ENCODE measurements at regions not wholly inside any gene's neighbourhood (a gene's known extent, or its start where the extent isn't known, plus 50 kb on each side); places are given as distances from the start of the nearest gene placed in this dataset.
A peak's percentile ranks its signal among the peaks of the same experiment; 100 is the strongest.

DNA sequence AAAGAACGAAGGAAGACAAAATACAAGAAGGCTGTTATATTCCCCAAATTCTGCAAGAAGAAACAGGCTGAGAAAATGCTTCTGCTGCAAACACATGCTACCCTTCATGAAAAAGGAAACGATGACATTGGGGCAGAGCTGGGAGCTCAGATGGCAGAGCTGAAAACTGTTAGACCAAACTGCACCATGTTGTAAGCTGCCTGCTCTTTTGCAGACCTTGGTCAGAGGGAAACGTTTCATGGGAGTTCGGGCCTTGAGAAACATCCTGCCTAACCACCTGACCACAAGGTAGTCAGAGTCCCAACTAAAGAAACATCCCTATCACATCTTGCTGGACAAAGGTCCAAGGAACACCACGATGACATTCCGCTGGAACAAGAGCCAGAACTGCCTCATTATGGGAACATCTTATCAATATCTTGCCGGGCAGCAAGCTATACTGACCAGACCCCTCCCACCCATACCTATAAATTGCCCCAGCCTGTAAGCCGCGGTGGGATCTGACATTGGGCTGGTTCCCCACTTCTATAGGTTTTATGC, 110.7 kb upstream of the CTSC start:
- no peak for DNase-seq

DNA sequence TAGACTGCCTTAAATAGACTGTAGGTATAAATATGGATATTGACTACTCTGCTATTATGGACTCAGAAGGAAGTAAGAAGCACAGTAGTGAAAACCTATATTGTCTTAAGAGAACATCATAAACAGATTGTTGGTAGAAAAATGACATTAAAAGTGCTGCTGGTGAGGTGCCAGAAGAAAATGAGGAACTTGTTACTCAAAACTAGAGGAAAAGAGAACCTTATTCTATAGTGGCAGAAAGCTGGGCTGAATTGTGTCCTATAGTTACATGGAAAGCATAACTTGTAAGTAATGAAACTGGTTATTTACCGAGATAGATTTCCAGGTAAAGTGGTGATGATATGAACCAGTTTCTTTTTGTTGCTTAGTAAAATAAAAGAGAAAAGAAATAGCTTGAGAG, 109.7 kb upstream of the CTSC start:
- no peak for DNase-seq

DNA sequence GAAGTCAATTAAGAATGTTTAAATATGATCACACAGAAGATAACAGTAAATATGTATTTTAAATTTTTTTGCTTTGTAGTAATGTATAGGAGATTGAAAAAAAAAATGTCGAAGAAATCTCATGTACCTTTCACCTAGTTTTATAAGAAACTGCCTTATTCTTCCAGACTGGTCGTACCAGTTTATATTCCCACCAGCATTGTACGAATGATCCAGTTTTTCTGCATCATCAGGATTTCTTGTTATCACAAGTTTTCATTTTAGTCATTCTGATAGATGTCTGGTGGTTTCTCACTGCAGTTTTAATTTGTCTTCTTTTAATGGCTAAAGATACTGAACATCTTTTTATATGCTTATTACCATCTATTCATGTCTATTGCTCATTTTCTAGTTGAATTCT, 101.8 kb upstream of the CTSC start:
- DNase-seq, result no peak

DNA sequence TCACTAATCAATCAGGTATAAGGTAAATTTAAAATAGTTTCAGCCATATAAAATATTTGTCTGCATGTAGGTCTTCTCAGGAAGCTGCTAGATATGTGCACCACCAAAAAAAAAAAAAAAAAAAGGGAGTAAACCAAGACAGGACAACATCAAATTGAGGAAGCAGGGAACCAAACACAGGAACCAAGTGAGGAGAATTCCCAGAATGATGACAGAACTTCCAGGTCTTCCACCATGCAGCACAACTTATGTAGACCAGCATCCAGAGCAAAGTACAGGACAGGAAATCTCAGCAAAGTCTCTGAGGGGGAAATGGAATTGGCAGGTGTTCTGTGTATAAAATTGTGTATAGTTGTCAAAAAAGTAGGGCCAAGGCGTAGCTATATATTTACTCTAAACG, 101.2 kb upstream of the CTSC start:
- no peak for DNase-seq

DNA sequence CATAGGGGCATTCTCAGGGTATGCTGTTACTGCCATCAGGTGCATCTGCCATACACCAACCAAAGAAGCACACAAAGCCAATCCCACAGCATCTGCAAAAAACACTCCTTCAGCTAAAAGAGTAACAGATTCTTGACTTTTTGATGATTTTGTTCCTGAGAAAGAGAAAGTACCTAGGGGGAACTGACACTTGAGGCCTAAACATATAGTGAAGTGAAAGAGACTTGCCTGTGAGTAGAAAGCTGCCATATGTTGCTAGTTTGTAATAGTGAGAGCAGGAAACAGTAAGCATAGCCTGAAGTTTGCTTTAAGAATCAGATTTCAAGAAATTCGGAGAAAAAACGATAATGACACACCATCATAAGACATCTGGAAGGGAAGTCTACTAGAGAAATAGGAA, 97.9 kb upstream of the CTSC start:
- no peak for DNase-seq

DNA sequence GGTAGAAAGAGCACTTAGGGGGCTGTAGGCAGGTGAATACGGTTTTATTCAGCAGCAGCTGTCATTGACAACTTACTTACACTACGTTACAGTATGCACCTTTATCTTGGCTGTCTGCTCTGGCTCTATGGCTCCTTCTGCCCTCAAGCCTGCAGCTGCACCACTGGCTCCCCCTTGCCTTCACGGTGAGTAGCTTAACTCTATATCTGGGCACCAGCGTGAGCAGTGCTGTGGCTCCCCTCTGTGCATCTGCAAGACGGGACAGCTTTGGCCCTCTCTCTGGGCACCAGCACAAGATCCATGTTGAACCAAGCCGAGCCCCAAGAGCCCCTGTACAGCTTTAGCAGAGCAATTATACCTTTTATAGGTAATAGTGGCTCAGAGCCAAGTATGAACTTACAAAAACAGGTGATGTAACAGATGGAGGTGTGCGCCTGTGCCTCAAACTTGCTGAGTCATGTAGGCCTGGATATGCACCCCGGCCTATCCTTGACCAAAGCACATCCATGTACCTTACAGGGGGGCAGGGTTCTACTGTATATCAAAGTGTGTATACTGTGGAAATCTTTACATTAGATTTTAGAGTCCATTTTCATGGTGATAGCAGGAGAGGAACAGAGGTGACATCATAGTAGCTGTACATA, 96.9 kb upstream of the CTSC start:
- no peak for DNase-seq

DNA sequence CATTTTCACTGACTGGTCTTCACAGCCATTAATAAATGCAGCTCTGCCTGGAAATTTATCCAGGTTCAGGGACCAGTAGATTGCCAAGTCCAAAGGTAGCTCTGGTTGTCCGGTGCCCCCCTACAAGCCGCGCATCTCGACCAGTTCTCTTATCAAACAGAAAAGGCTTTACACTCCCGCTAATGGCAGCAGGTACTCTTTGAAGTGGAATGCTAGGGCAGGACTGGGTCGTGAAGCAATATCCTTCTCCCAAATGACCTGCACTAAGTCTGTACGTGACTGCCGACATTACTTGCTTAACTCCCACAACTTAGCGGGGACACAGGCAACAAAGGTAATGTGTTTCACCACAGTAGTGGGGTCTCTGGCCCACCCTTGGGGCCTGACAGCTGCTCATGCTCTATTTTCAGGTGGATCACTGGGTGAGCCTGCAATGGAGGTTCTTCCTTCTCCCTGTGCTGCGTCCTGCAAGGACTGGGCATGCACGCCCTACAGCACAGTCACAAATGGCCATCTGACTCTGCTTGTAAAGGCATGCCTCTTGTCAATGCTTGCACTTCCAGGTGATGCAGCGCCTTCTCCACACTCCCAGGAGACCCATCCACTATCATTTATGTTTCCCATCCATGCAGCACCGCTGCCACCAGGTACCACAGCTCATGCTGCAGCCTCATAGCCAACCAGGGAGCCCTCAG, 96.1 kb upstream of the CTSC start:
- no peak for DNase-seq

DNA sequence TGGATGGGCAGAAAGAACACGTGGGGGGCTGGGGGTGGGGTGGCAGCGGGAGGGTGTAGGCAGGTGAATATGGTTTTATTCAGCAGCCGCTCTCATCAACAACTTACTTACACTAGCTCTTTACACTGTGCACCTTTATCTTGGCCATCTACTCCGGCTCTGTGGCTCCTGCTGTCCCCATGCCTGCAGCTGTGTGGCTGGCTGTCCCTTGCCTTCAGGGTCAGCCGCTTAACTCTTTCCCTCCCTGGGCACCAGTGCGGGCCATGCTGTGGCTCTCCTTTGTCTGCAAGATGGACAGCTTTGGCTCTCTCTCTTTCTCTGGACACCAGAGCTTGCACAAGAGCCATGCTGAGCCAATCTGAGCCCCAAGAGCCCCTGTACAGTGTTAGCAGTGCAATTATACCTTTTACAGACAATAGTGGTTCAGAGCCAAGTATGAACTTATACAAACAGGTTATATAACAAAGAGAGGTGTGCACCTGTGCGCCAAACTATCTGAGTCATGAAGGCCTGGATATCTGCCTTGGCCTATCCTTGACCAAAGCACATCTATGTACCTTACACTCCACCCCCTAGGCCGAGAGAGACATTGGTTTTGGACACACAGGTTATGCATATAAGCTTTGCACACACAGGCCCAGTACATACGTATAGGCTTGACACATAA, 94.3 kb upstream of the CTSC start:
- no peak for DNase-seq

DNA sequence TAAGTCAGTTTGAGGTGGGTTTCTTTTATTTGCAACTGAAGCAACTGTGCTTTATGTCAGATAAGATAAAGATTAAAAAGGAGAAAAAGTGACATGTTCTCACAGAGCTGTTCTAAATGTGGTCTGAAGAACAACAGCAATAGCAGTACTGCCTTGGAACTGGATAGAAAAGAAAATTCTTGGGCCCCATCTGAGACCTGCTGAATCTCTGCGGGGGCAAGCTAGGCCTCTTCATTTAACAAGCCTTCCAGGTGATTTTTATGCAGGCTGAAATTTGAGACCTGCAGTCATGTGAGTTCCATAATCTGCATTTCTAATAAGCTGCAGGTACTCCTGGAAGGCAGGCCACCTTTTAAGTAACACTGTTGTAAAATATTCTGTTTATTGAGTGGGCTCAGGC, 91.4 kb upstream of the CTSC start:
- DNase-seq, result no peak

DNA sequence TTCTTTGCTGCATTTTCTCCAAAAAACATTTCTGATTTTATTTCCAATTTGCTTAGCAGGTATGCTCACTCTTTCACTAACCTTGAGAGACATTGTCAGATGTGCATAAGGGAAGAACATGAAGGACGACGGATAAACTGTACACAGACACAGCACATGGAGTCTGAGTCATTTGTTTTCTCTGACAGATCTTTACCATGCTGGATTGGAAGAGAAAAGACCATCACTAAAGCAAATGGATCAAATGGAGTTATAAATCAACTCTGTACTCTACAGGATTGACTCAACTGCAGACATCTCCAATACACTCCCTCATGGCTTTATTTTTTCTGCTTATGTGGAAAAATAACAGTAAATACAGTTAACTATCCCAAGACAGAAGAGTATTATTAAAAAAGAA, 90.2 kb upstream of the CTSC start:
- DNase-seq, result no peak

DNA sequence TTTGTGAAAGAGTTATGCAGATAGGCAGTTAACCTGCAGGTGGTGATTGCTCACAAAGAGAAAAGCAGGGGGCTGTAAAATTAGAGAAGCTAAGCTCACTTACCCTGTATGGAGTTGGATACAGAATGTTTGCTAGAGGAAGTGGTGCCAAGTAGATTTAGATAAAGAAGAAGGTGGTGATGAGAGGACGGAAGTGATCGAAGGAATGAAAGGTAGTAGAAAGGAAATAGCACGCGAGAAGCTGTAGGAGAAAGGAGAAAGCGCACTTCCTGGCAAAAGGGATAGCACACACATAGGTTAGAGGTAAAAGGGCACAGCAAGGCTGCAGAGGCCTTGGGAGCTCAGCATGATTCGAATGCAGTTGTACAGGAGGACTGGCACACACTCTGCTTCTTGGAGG, 87.3 kb upstream of the CTSC start:
- no peak for DNase-seq

DNA sequence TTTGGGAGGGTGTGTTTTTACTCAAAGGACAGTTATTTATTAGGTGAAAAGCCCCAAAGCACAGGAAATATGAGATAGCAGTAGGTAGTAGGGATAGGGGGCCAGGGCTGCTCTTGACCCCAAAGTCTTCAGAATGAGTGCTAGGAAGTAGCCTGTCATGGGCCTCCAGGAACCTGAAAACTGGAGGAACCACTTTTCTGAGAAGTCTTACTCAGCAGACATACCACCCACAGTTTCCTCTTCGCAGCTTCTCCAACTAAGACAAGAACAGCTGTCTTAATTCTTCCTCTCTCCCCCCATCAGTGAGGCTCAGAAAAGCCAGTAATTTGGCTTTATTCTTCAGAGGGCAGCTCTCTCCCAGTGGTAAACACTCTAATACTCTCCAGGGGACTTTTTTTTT, 84.0 kb upstream of the CTSC start:
- DNase-seq, result no peak

DNA sequence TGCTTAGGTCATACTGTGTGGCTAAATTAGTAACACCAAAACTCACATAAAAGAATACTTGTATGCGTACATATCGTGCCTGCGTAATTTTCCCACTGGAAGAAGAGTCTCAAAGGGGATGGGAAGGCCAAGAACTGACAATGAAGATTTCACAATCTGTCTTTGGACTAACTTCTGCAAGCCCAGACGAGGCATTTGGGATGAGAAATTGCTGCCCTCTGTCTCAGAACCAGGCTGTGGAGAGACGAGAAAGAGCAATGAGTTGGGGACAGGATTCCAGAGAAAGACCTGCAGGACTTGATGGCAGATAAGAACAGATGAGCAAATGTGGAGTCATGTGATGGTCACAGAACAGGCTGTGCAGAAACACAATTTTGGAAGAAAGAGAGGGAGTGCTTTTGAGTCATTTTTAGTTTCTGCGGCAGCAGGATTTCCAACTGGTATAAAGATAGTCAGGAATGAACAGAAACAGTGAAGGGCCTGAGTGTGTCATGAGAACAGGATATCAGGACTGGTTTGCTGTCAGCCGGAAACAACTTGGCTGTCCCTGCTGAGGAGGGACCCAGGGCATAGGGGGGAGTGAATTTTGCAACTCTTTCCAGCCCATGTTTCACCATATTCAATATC, 82.7 kb upstream of the CTSC start:
- no peak for DNase-seq

DNA sequence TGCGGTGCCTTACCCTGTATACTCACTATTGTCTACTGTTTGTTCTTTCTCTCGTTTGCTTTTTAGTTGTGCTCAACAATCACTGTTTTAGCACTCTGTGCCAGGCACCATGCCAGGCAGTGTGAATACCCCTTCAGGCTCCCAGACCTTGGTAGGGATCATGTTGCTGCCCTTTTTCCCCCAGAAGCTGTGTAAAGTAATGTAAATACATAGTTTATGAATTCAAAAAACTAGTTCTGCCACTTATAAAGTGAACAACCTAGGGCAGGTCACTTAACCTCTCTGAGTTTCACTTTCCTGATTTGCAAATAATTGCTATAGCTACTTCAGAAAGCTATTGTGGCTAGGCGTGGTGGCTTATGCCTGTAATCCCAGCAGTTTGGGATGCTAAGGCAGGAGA, 81.0 kb upstream of the CTSC start:
- no peak for DNase-seq

DNA sequence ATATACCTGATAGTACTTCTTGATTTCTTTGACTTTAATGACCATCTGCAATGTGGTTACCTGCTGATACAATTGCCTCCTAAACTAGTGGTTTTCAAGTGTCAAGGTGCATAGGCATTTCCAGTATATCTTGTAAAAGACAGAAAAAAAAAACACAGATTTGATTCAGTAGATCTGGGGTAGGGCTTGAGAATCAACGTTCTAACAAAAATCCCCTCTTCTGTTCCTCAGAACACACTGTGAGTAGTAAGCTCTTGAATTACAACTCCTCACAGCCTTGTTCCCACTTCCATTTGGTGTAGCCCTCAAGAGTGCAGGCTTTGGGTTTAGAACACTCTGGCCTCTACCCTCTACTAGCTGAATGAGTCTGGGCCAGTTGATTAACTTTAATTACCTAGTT, 78.0 kb upstream of the CTSC start:
- no peak for DNase-seq

DNA sequence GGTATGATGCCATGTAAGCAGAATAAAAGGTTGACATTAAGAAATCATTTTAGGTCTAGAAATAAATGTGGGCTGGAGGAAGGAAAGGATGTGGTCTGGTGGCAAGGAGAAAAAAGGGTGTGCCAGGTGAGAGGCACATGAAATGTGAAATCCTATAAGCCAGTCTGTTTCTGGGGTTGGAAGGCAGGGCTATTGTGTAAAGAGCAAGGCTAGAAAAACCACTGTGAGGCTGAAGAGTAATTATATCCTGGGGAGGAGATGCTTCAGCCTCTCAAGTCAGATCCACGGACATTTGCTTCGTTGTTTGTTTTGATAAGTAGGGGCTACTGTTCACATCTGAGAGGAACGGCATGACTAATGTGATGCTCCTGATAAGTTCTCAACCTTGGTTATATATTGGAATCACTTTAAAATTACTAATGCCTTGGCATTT, 77.5 kb upstream of the CTSC start:
- peak; percentile 72 for DNase-seq

DNA sequence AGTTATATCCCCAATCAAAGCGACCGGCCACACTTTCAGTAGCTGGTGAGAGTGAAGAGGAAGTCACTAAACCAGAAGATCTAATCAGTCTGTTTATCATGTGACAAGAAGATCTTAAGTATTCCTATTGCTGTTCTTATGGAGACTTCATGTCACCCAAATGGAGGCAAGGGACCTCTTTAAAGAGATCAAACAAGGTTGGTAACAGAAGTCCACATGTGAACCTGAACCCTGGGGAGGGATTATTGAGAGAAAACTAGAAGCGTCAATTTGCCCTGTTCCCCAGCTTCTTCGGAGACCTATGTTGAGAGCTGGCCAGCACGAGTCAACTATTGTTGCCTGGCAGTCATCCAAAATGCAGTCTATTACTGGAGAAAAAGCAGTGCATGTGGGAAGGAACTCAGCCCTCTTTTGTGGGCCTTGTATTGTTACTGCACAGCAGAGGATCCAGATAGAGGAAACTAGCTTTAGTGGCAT, 76.9 kb upstream of the CTSC start:
- DNase-seq, result no peak

DNA sequence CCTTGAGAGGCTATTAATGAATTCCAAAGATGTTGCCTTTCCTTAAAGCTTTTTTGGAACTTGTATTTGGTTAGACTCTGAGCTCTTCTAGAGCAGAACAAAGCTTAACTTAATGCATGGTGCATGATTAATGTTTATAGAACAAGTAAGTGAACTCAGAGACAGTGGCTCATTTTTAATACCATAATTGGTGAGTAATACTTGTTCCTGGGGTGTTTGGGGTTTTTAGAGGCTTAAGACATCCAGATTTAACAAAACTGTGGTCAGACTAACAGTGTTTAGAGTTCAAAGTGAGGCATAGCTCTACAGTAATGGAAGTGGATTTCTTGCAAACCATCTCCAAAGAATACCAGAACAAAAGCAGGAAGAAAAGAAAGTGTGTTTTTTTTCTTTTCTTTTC, 73.7 kb upstream of the CTSC start:
- DNase-seq, result no peak

DNA sequence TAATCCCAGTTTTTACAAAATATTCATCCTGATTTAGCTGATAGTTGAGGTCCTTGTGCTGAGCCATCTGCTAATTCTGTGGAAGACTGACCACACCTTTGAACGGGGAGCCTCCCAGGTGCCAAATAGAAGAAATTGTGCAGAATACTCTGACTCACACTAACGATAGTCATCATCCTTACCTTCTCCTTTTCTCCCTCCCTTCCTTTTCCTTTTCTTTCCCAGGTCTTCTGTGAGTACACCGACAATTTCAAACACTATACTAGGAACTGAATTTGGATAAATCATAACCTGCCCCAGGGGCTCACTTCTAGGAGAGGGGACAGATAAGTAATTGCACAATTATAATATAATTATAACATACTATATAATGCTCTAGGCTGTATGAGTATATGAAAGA, 73.1 kb upstream of the CTSC start:
- no peak for DNase-seq

DNA sequence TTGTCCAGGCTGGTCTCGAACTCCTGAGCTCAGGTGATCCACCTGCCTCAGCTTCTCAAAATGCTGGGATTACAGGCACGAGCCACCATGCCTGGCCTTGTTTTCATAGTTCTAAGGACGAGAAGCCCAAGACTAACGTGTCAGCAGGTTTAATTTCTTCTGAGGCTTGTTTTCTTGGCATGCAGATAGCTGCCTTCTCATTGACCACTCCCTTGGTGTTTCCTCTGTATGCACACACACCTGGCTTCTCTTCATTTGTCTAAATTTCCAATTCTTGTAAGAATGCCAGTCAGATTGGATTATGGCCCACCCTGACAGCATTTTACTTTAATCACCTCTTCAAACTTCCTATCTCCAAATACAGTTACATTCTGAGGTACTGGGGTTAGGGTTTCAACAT, 72.5 kb upstream of the CTSC start:
- no peak for DNase-seq

DNA sequence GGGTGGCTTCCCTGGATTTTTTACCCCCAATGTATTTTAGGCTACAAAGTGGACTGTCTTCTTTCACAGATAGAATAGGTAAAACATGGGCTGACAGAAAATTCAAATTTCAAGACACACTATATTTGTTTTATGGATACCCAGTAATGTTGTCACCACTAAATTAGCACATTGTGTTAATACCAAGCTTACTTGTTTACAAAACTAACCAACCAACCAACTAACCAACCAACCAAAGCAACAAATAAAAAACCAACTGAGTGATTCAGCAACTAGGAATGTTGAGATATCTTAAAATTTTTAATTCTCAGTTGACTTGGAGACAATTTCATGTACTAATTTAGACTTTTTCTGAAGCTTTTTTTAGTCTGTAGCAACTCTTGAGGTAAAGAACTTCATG, 69.3 kb upstream of the CTSC start:
- no peak for DNase-seq

DNA sequence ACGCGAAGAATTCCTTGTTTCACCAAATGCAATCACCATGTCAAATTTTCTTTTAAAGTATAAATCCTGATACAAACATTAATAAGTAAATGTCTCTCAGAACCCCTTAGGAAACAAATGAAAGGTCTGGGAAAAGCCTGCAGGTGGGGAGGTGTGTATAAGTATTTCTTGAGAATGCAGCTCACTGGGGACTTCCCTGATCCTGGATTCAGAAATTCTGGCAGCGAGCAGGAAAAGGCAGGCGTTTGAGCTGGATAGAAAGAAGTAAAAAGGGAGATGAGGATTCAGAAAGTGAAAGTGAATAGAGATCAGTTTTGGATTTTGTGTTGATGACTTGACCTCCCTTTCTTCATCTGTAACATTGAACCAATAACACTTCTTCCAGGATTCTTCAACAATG, 68.3 kb upstream of the CTSC start:
- no peak for DNase-seq

DNA sequence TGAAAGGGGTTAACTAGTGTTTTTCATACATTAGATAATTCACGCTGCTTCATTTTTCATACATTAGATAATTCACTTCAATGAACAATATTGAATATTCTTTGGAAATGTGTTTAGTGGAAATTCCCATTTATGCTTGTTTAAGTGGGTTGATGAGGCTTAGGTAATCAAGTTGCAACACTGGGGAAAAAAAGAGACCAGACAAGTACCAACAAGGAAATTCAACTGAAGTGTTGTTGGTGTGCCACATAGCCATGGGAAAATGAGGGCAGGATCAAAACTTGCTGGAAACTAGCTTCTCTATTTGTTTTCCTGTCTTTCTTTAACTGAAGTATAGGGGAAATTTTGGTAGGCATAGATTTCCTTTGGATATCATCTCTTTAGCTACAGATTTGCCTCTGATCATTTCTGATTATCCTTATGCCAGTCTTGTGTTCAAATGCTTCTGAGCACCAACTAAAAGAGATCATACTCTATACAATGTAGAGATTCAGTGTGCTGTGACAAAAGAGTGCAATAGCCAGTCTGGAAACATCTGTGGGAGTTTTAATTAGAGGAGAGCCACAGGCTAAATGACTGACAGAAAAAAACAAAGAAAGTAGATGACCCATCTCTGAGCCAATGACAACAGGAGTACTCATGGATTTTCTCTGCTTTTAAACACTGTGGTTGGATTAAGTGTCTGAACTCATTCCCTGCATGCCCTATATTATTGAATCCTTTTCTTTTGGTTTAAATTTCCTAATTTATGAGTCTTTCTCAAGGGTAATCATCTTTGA, 67.6 kb upstream of the CTSC start:
- no peak for DNase-seq
